Activated CD4-positive, alpha-beta memory T cell treated with anti-CD3 and anti-CD28 coated beads for 36 hours (primary cell): ENCODE measurements at regions not wholly inside any gene's neighbourhood (a gene's known extent, or its start where the extent isn't known, plus 50 kb on each side); places are given as distances from the start of the nearest gene placed in this dataset.

Source experiments
- CTCF ChIA-PET: fragments of 350-600 bp; sonication (Branson Sonifier 250); formaldehyde crosslinking; loops from one replicate; lab custom pipeline; 2021; ENCODE audit warnings: antibody characterized with exemption, inconsistent platforms; lab: Charles Lee
- POLR2A ChIA-PET: fragments of 350-600 bp; sonication (Branson Sonifier 250); formaldehyde crosslinking; loops from one replicate; lab custom pipeline; 2021; ENCODE audit warnings: antibody characterized with exemption; lab: Charles Lee
- DNase-seq: peaks from one replicate; pipeline ENCODE4 v3.0.0-alpha.2; 2020
- H3K27ac Mint-ChIP-seq: one replicate; pipeline ENCODE4 v1.8.0; 2021; ENCODE audit warnings: mixed read lengths
- H3K27me3 Mint-ChIP-seq: one replicate; pipeline ENCODE4 v1.8.0; 2021; ENCODE audit warnings: mixed read lengths
- H3K36me3 Mint-ChIP-seq: one replicate; pipeline ENCODE4 v1.8.0; 2021; ENCODE audit warnings: mixed read lengths
- H3K4me1 Mint-ChIP-seq: one replicate; pipeline ENCODE4 v1.8.0; 2021; ENCODE audit warnings: low read depth, mixed read lengths
- H3K4me3 Mint-ChIP-seq: one replicate; pipeline ENCODE4 v1.8.0; 2021; ENCODE audit warnings: mild to moderate bottlenecking, mixed read lengths
- H3K9me3 Mint-ChIP-seq: one replicate; pipeline ENCODE4 v1.8.0; 2021; ENCODE audit warnings: mixed read lengths
- intact Hi-C: fragments of 100-400 bp; cut with micrococcal nuclease; formaldehyde crosslinking; loops from one replicate; pipeline ENCODE4 v1.15.1; 2023

GRCh38 chr14:83255727-83256090, 1722.1 kb upstream of the SEL1L start:
- ChIA-PET CTCF (no interaction called here), POLR2A (no interaction called here)
- Mint-ChIP-seq H3K4me1 (no peaks in the 10 kb centered on the region), H3K36me3 (no peaks in the 10 kb centered on the region), H3K4me3 (no peak overlapping the region), H3K27me3 (no peaks in the 10 kb centered on the region), H3K27ac (no peak overlapping the region), H3K9me3 (peaks cover 15% of the 10 kb centered on the region)
- intact Hi-C loops, result no loop called here
- DNase-seq, result no peak

GRCh38 chr14:83257466-83258439, 1724.1 kb upstream of the SEL1L start:
- peaks cover 20% of the 10 kb centered on the region for H3K9me3 Mint-ChIP-seq
- ChIA-PET POLR2A (no interaction called here), CTCF (no interaction called here)
- no peak for DNase-seq
- H3K36me3 Mint-ChIP-seq, result no peaks in the 10 kb centered on the region
- H3K4me1 Mint-ChIP-seq, result no peaks in the 10 kb centered on the region
- intact Hi-C loops, result no loop called here
- no peak overlapping the region for H3K27ac Mint-ChIP-seq
- H3K27me3 Mint-ChIP-seq, result no peaks in the 10 kb centered on the region
- H3K4me3 Mint-ChIP-seq, result no peak overlapping the region

- intact Hi-C loops, result no loop called here
These were observed 1727.1 kb upstream of the SEL1L start for GRCh38 chr14:83260751-83261150.

GRCh38 chr14:83269583-83269982, 1735.9 kb upstream of the SEL1L start:
- ChIA-PET POLR2A (no interaction called here), CTCF (no interaction called here)
- H3K4me3 Mint-ChIP-seq, result no peak overlapping the region
- H3K9me3 Mint-ChIP-seq, result peaks cover 8% of the 10 kb centered on the region
- intact Hi-C loops, result no loop called here
- H3K36me3 Mint-ChIP-seq, result no peaks in the 10 kb centered on the region
- DNase-seq, result no peak
- no peak overlapping the region for H3K27ac Mint-ChIP-seq
- no peaks in the 10 kb centered on the region for H3K4me1 Mint-ChIP-seq
- H3K27me3 Mint-ChIP-seq, result no peaks in the 10 kb centered on the region

More at GRCh38 chr14:83260751-83261150, 1727.1 kb upstream of the SEL1L start:
- POLR2A ChIA-PET, result no interaction called here
- H3K9me3 Mint-ChIP-seq, result peaks cover 17% of the 10 kb centered on the region
- H3K27me3 Mint-ChIP-seq, result no peaks in the 10 kb centered on the region
- no peaks in the 10 kb centered on the region for H3K36me3 Mint-ChIP-seq
- CTCF ChIA-PET, result no interaction called here
- H3K27ac Mint-ChIP-seq, result no peak overlapping the region
- no peak for DNase-seq
- no peaks in the 10 kb centered on the region for H3K4me1 Mint-ChIP-seq
- no peak overlapping the region for H3K4me3 Mint-ChIP-seq

GRCh38 chr14:83271663-83272062, 1738.0 kb upstream of the SEL1L start:
- intact Hi-C loops, result no loop called here
- ChIA-PET CTCF (no interaction called here), POLR2A (no interaction called here)
- Mint-ChIP-seq H3K27me3 (no peaks in the 10 kb centered on the region), H3K27ac (no peak overlapping the region), H3K36me3 (no peaks in the 10 kb centered on the region), H3K9me3 (peaks cover 14% of the 10 kb centered on the region), H3K4me1 (no peaks in the 10 kb centered on the region), H3K4me3 (no peak overlapping the region)
- no peak for DNase-seq

GRCh38 chr14:83280719-83281118, 1747.1 kb upstream of the SEL1L start:
- H3K4me1 Mint-ChIP-seq, result no peaks in the 10 kb centered on the region

GRCh38 chr14:83282706-83283105, 1749.1 kb upstream of the SEL1L start:
- POLR2A ChIA-PET, result no interaction called here
- CTCF ChIA-PET, result no interaction called here
- H3K9me3 Mint-ChIP-seq, result peaks cover 16% of the 10 kb centered on the region
- H3K4me3 Mint-ChIP-seq, result no peak overlapping the region
- no peak for DNase-seq
- intact Hi-C loops, result no loop called here
- H3K4me1 Mint-ChIP-seq, result no peaks in the 10 kb centered on the region
- H3K36me3 Mint-ChIP-seq, result no peaks in the 10 kb centered on the region
- H3K27me3 Mint-ChIP-seq, result no peaks in the 10 kb centered on the region
- H3K27ac Mint-ChIP-seq, result no peak overlapping the region

More at GRCh38 chr14:83280719-83281118, 1747.1 kb upstream of the SEL1L start:
- CTCF ChIA-PET, result no interaction called here
- Mint-ChIP-seq H3K27ac (no peak overlapping the region), H3K9me3 (peaks cover 19% of the 10 kb centered on the region), H3K27me3 (no peaks in the 10 kb centered on the region), H3K36me3 (no peaks in the 10 kb centered on the region), H3K4me3 (no peak overlapping the region)
- DNase-seq, result no peak
- POLR2A ChIA-PET, result no interaction called here
- intact Hi-C loops, result no loop called here

- no peaks in the 10 kb centered on the region for H3K4me1 Mint-ChIP-seq
- no peaks in the 10 kb centered on the region for H3K27me3 Mint-ChIP-seq
- H3K4me3 Mint-ChIP-seq, result no peak overlapping the region
- H3K36me3 Mint-ChIP-seq, result no peaks in the 10 kb centered on the region
- CTCF ChIA-PET, result no interaction called here
- intact Hi-C loops, result no loop called here
- DNase-seq, result no peak
- H3K9me3 Mint-ChIP-seq, result peaks cover 17% of the 10 kb centered on the region
- POLR2A ChIA-PET, result no interaction called here
- H3K27ac Mint-ChIP-seq, result no peak overlapping the region
These were observed 1753.6 kb upstream of the SEL1L start for GRCh38 chr14:83287300-83287699.

GRCh38 chr14:83289390-83289789, 1755.7 kb upstream of the SEL1L start:
- ChIA-PET CTCF (no interaction called here), POLR2A (no interaction called here)
- H3K9me3 Mint-ChIP-seq, result peaks cover 24% of the 10 kb centered on the region
- no peaks in the 10 kb centered on the region for H3K4me1 Mint-ChIP-seq
- intact Hi-C loops, result no loop called here
- DNase-seq, result no peak
- no peaks in the 10 kb centered on the region for H3K27me3 Mint-ChIP-seq
- no peaks in the 10 kb centered on the region for H3K36me3 Mint-ChIP-seq
- no peak overlapping the region for H3K4me3 Mint-ChIP-seq
- no peak overlapping the region for H3K27ac Mint-ChIP-seq

GRCh38 chr14:83289896-83290295, 1756.2 kb upstream of the SEL1L start:
- CTCF ChIA-PET, result no interaction called here
- Mint-ChIP-seq H3K27me3 (no peaks in the 10 kb centered on the region), H3K27ac (no peak overlapping the region), H3K36me3 (no peaks in the 10 kb centered on the region), H3K9me3 (peaks cover 27% of the 10 kb centered on the region), H3K4me3 (no peak overlapping the region), H3K4me1 (no peaks in the 10 kb centered on the region)
- intact Hi-C loops, result no loop called here
- POLR2A ChIA-PET, result no interaction called here
- no peak for DNase-seq

GRCh38 chr14:83290447-83290846, 1756.8 kb upstream of the SEL1L start:
- DNase-seq, result no peak
- intact Hi-C loops, result no loop called here
- H3K27me3 Mint-ChIP-seq, result no peaks in the 10 kb centered on the region
- H3K27ac Mint-ChIP-seq, result no peak overlapping the region
- H3K9me3 Mint-ChIP-seq, result peaks cover 29% of the 10 kb centered on the region
- no peak overlapping the region for H3K4me3 Mint-ChIP-seq
- no peaks in the 10 kb centered on the region for H3K4me1 Mint-ChIP-seq
- ChIA-PET CTCF (no interaction called here), POLR2A (no interaction called here)
- H3K36me3 Mint-ChIP-seq, result no peaks in the 10 kb centered on the region

GRCh38 chr14:83291714-83292113, 1758.1 kb upstream of the SEL1L start:
- peaks cover 34% of the 10 kb centered on the region for H3K9me3 Mint-ChIP-seq
- POLR2A ChIA-PET, result no interaction called here
- no peak overlapping the region for H3K27ac Mint-ChIP-seq
- no peaks in the 10 kb centered on the region for H3K27me3 Mint-ChIP-seq
- intact Hi-C loops, result no loop called here
- H3K36me3 Mint-ChIP-seq, result no peaks in the 10 kb centered on the region
- H3K4me3 Mint-ChIP-seq, result no peak overlapping the region
- no peak for DNase-seq
- CTCF ChIA-PET, result no interaction called here
- no peaks in the 10 kb centered on the region for H3K4me1 Mint-ChIP-seq

- Mint-ChIP-seq H3K27me3 (no peaks in the 10 kb centered on the region), H3K4me3 (no peak overlapping the region), H3K9me3 (peaks cover 33% of the 10 kb centered on the region), H3K27ac (no peak overlapping the region), H3K4me1 (no peaks in the 10 kb centered on the region), H3K36me3 (no peaks in the 10 kb centered on the region)
- no peak for DNase-seq
- intact Hi-C loops, result no loop called here
- CTCF ChIA-PET, result no interaction called here
- POLR2A ChIA-PET, result no interaction called here
These were observed 1761.3 kb upstream of the SEL1L start for GRCh38 chr14:83294941-83295340.
